ENCODE measurements at regions not wholly inside any gene's neighbourhood (a gene's known extent, or its start where the extent isn't known, plus 50 kb on each side); places are given as distances from the start of the nearest gene placed in this dataset.

- TF ChIP-seq CTCF (IDR thresholded peaks at IDR 0.05; ENCODE audit: extremely low read depth in 1 of 2, insufficient read depth in 1 of 2, low read depth in 1 of 2, low read length in 2 of 2) (no peak), EZH2 (IDR thresholded peaks at IDR 0.05; ENCODE audit: borderline replicate concordance, low read depth, low read length, severe bottlenecking) (peak; percentile 96), POLR2A (IDR thresholded peaks at IDR 0.05; ENCODE audit: low read depth, low read length) (no peak), POLR2AphosphoS5 (IDR thresholded peaks at IDR 0.05; ENCODE audit: insufficient read depth, low read depth, low read length) (no peak), MAX (IDR thresholded peaks at IDR 0.05; ENCODE audit: insufficient read depth, insufficient read length) (no peak), JUN (IDR thresholded peaks at IDR 0.05; ENCODE audit: borderline replicate concordance, insufficient read depth, insufficient read length, low read depth) (no peak), FOS (IDR thresholded peaks at IDR 0.05; ENCODE audit: borderline replicate concordance, insufficient read depth, low read length) (no peak), MYC (IDR thresholded peaks at IDR 0.05; ENCODE audit: low read depth, low read length) (no peak), GATA2 (IDR thresholded peaks at IDR 0.05; ENCODE audit: insufficient read depth, insufficient read length, low read depth, low read length) (no peak)
Observed at GRCh38 chr4:41880840-41881831, 54.1 kb upstream of the TMEM33 start.
